ENCODE measurements at regions not wholly inside any gene's neighbourhood (a gene's known extent, or its start where the extent isn't known, plus 50 kb on each side); places are given as distances from the start of the nearest gene placed in this dataset.

DNA sequence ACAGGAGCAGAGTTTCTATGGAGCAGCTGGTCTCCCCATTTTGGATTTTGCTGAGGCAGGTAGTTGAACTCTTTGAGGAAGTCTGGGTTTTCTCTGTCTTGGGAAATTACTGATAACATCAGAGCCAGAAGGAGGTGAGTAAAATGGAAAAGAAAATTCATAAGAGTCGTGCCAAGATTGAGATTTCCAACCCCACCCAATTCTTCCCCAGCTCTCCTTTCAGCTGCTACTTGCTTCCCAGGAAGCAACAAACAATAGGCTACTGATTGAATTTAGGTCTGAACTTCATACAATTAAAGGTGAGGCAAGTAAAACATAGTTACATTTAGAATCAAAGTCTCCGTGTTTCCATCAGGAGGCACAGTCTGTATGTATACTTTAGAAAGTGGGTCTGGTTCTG, 54.6 kb upstream of the EOLA2 start:
- H3K36me3 ChIP-seq (ENCODE audit: control insufficient read depth, insufficient read depth, low read length): no peaks in the 10 kb centered on the region
- FAIRE-seq: no peak
- no peak for DNase-seq (ENCODE audit: low read depth)
- TF ChIP-seq, protein P1, sequence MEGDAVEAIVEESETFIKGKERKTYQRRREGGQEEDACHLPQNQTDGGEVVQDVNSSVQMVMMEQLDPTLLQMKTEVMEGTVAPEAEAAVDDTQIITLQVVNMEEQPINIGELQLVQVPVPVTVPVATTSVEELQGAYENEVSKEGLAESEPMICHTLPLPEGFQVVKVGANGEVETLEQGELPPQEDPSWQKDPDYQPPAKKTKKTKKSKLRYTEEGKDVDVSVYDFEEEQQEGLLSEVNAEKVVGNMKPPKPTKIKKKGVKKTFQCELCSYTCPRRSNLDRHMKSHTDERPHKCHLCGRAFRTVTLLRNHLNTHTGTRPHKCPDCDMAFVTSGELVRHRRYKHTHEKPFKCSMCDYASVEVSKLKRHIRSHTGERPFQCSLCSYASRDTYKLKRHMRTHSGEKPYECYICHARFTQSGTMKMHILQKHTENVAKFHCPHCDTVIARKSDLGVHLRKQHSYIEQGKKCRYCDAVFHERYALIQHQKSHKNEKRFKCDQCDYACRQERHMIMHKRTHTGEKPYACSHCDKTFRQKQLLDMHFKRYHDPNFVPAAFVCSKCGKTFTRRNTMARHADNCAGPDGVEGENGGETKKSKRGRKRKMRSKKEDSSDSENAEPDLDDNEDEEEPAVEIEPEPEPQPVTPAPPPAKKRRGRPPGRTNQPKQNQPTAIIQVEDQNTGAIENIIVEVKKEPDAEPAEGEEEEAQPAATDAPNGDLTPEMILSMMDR (IDR thresholded peaks at IDR 0.05; ENCODE audit: insufficient read depth, low read length, severe bottlenecking): no peak
- no peaks in the 10 kb centered on the region for H3K27me3 ChIP-seq (ENCODE audit: control insufficient read depth, insufficient read depth, low read length)
- no peak overlapping the region for H3K4me3 ChIP-seq (ENCODE audit: low read depth, low read length)

GRCh38 chrX:149993989-149994388, 55.7 kb upstream of the EOLA2 start:
- TF ChIP-seq, protein P1 (IDR thresholded peaks at IDR 0.05; ENCODE audit: insufficient read depth, low read length, severe bottlenecking): no peak
- DNase-seq (ENCODE audit: low read depth) (no peak), FAIRE-seq (no peak)
- Histone ChIP-seq H3K4me3 (ENCODE audit: low read depth, low read length) (no peak overlapping the region), H3K27me3 (ENCODE audit: control insufficient read depth, insufficient read depth, low read length) (no peaks in the 10 kb centered on the region), H3K36me3 (ENCODE audit: control insufficient read depth, insufficient read depth, low read length) (no peaks in the 10 kb centered on the region)

- FAIRE-seq (no peak), DNase-seq (ENCODE audit: low read depth) (no peak)
- H3K27me3 ChIP-seq (ENCODE audit: control insufficient read depth, insufficient read depth, low read length): no peaks in the 10 kb centered on the region
- H3K4me3 ChIP-seq (ENCODE audit: low read depth, low read length): no peak overlapping the region
- TF ChIP-seq, protein P1 (IDR thresholded peaks at IDR 0.05; ENCODE audit: insufficient read depth, low read length, severe bottlenecking): no peak
- H3K36me3 ChIP-seq (ENCODE audit: control insufficient read depth, insufficient read depth, low read length): no peaks in the 10 kb centered on the region
Measured at GRCh38 chrX:149996515-149996914, 58.2 kb upstream of the EOLA2 start.

DNA sequence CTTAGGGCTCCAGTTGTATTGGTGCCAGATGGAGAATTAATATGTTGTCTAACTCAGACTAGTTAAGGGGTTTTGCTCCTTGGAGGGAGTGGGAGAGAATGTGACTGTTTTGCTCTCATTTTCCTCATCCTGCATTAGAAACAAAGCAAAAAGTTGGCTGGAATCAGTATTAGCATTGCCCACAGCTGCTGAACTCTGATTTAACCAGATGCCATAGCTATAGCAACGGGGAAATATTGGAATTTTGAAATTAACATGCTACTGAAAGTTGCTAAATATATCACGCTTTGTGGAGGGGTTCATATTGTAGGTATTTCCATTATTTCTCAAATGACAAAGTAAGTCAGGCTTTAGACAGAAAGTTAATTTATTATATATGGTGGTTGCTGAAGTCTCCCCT, 66.7 kb upstream of the EOLA2 start:
- FAIRE-seq (no peak), DNase-seq (ENCODE audit: low read depth) (no peak)
- Histone ChIP-seq H3K4me3 (ENCODE audit: low read depth, low read length) (no peak overlapping the region), H3K27me3 (ENCODE audit: control insufficient read depth, insufficient read depth, low read length) (no peaks in the 10 kb centered on the region), H3K36me3 (ENCODE audit: control insufficient read depth, insufficient read depth, low read length) (no peaks in the 10 kb centered on the region)
- TF ChIP-seq, protein P1 (IDR thresholded peaks at IDR 0.05; ENCODE audit: insufficient read depth, low read length, severe bottlenecking): no peak

- TF ChIP-seq, protein P1 (IDR thresholded peaks at IDR 0.05; ENCODE audit: insufficient read depth, low read length, severe bottlenecking): no peak
- FAIRE-seq (peak; percentile 66), DNase-seq (ENCODE audit: low read depth) (no peak)
Measured at GRCh38 chrX:150007356-150007755, 69.1 kb upstream of the EOLA2 start.

GRCh38 chrX:150012647-150013381, 74.5 kb upstream of the EOLA2 start:
- no peak for DNase-seq (ENCODE audit: low read depth)
- H3K36me3 ChIP-seq (ENCODE audit: control insufficient read depth, insufficient read depth, low read length): no peaks in the 10 kb centered on the region
- TF ChIP-seq, protein P1 (IDR thresholded peaks at IDR 0.05; ENCODE audit: insufficient read depth, low read length, severe bottlenecking): no peak
- no peak for FAIRE-seq
- no peak overlapping the region for H3K4me3 ChIP-seq (ENCODE audit: low read depth, low read length)
- H3K27me3 ChIP-seq (ENCODE audit: control insufficient read depth, insufficient read depth, low read length): no peaks in the 10 kb centered on the region

More at GRCh38 chrX:150007356-150007755, 69.1 kb upstream of the EOLA2 start:
- H3K27me3 ChIP-seq (ENCODE audit: control insufficient read depth, insufficient read depth, low read length): no peaks in the 10 kb centered on the region
- H3K36me3 ChIP-seq (ENCODE audit: control insufficient read depth, insufficient read depth, low read length): no peaks in the 10 kb centered on the region
- no peak overlapping the region for H3K4me3 ChIP-seq (ENCODE audit: low read depth, low read length)

Measured in bronchial epithelial cell (primary cell).